GM12874 (cell line): ENCODE measurements at regions not wholly inside any gene's neighbourhood (a gene's known extent, or its start where the extent isn't known, plus 50 kb on each side); places are given as distances from the start of the nearest gene placed in this dataset.

Experiments
- CTCF ChIP-seq: IDR thresholded peaks from 2 replicates; pipeline ENCODE4 v1.5.1; 2011; ENCODE audit warnings: low read depth, mild to moderate bottlenecking, control low read depth, low read length, moderate library complexity; ENCODE audit not compliant: insufficient read depth

- TF ChIP-seq CTCF, result no peak
Observed at GRCh38 chr9:78919701-78920100, 622.8 kb downstream of the PSAT1 start.

GRCh38 chr9:78921341-78921740 is 624.4 kb downstream of the PSAT1 start:
- no peak for TF ChIP-seq CTCF

- TF ChIP-seq CTCF, result no peak
Observed at GRCh38 chr9:78923966-78924659, 627.2 kb downstream of the PSAT1 start.

- TF ChIP-seq CTCF, result no peak
Observed at GRCh38 chr9:78927099-78927940, 630.4 kb downstream of the PSAT1 start.

- no peak for TF ChIP-seq CTCF
Observed at GRCh38 chr9:78928625-78929405, 631.9 kb downstream of the PSAT1 start.

- no peak for TF ChIP-seq CTCF
Observed at GRCh38 chr9:78930281-78930680, 633.4 kb downstream of the PSAT1 start.

- no peak for TF ChIP-seq CTCF
Observed at GRCh38 chr9:78932849-78933627, 636.1 kb downstream of the PSAT1 start.
